ENCODE measurements at regions not wholly inside any gene's neighbourhood (a gene's known extent, or its start where the extent isn't known, plus 50 kb on each side); places are given as distances from the start of the nearest gene placed in this dataset.
"Not testable (repeated sequence)": the region's sequence is repeated elsewhere in the genome, so short reads cannot be mapped to it uniquely, and the experiment has no call there.

GRCh38 chr22:22822106-22822505 is 65.5 kb upstream of the IGLL5 start:
- no peak for DNase-seq (ENCODE audit: low spot score)

GRCh38 chr22:22822553-22822952 is 65.1 kb upstream of the IGLL5 start:
- not testable (repeated sequence) for DNase-seq (ENCODE audit: low spot score)

DNA sequence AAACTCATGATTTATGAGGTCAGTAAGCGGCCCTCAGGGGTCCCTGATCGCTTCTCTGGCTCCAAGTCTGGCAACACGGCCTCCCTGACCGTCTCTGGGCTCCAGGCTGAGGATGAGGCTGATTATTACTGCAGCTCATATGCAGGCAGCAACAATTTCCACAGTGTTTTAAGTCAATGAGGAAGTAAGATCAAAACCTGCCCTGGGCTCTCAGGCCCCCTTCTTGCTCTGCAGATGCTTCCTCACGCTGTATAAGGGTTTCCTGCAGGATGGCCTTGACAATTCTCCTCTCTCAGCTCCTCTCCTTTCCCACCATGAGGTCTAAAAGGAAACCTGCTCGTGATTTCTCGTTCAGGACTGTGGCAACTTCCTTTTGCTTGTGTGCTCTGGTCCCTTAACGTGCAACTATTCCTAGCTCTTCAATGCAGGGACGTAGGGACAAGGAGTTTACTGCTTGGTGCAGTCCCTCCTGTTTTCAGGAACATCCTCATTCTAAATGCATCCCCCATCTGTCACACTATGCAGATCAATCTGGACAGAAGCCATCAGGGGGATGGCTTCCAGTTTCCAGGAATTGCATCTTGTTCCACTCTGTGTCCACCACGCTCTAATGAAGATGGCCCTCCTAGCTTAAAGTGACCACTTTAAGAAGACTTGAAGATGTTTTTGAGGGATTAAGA is 64.3 kb upstream of the IGLL5 start:
- DNase-seq (ENCODE audit: low spot score) = no peak

- no peak for DNase-seq (ENCODE audit: low spot score)
Measured at GRCh38 chr22:22824340-22825212, 63.0 kb upstream of the IGLL5 start.

- DNase-seq (ENCODE audit: low spot score) = no peak
Measured at GRCh38 chr22:22825213-22825593, 62.4 kb upstream of the IGLL5 start.

GRCh38 chr22:22827187-22827939 is 60.3 kb upstream of the IGLL5 start:
- no peak for DNase-seq (ENCODE audit: low spot score)

GRCh38 chr22:22830193-22830592 is 57.4 kb upstream of the IGLL5 start:
- no peak for DNase-seq (ENCODE audit: low spot score)

GRCh38 chr22:22830957-22831688 is 56.5 kb upstream of the IGLL5 start:
- no peak for DNase-seq (ENCODE audit: low spot score)

- DNase-seq (ENCODE audit: low spot score) = no peak
Measured at GRCh38 chr22:22833059-22833458, 54.6 kb upstream of the IGLL5 start.

DNA sequence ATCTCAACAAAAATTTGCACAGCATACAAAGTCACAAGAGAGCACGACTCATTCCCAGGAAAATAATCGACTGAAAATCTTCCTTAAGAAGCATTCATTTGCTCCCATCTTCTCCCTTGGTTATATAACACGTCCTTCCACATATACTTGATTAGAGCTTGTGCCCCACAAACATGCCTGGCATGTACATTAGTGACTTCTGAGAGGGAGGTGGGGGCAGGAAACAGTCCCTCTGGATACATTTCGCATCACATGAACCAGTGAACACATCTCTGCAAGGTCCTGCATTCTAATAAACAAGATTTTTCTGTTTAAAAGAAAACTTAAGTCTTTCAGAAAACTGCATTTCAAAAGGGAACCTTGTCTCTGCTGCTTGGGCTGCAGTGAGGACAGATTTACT is 54.1 kb upstream of the IGLL5 start:
- DNase-seq (ENCODE audit: low spot score) = no peak

- DNase-seq (ENCODE audit: low spot score) = no peak
Measured at GRCh38 chr22:22834204-22834603, 53.4 kb upstream of the IGLL5 start.

- no peak for DNase-seq (ENCODE audit: low spot score)
Measured at GRCh38 chr22:22834783-22835182, 52.8 kb upstream of the IGLL5 start.

DNA sequence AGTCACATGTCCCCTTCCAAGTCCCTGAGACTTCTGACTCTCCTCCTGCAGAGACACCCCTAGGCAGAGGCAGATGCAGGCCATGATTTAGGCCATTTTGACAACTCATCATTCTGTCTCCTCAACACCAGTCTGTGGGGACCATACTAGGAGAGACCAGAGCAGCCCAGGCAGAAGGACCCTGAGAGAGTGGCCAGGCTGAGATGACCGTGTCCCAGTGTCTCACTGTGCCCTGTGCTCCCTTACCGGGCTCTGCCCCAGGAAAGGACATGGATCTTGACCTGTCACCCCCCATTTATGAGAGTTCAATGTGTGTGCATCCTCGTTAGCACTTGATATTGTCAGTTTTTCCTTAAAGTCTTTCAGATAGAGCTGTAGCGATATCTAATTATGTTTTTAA is 52.4 kb upstream of the IGLL5 start:
- DNase-seq (ENCODE audit: low spot score) = no peak

GRCh38 chr22:22835771-22836291 is 51.8 kb upstream of the IGLL5 start:
- DNase-seq (ENCODE audit: low spot score) = no peak

GRCh38 chr22:22836635-22837034 is 51.0 kb upstream of the IGLL5 start:
- no peak for DNase-seq (ENCODE audit: low spot score)
